K562 (cell line): ENCODE measurements at regions not wholly inside any gene's neighbourhood (a gene's known extent, or its start where the extent isn't known, plus 50 kb on each side); places are given as distances from the start of the nearest gene placed in this dataset.

ENCODE experiments used
- ATF4 ChIP-seq: fragments of 450-650 bp; formaldehyde crosslinking; IDR thresholded peaks from 2 replicates; pipeline ENCODE4 v1.4.0; 2022; ENCODE audit warnings: mild to moderate bottlenecking, moderate library complexity
- BRCA1 ChIP-seq, 2 experiments: fragments of 450-650 bp in 1 of 2; sonication (generic) in 1 of 2; formaldehyde crosslinking in 1 of 2; IDR thresholded peaks; 2 replicates each; pipeline versions ENCODE4 v1.5.0 to v1.6.1; 2017 to 2020; ENCODE audit warnings: mild to moderate bottlenecking in 1 of 2, missing genetic modification reagents in 1 of 2
- BRF1 ChIP-seq: IDR thresholded peaks from 3 replicates; pipeline ENCODE4 v1.6.1; 2011; ENCODE audit warnings: borderline replicate concordance, mild to moderate bottlenecking; ENCODE audit not compliant: insufficient read length; ENCODE audit errors: extremely low read depth
- CREB1 ChIP-seq, 2 experiments: sonication (generic) in 1 of 2; formaldehyde crosslinking in 1 of 2; IDR thresholded peaks; 2 replicates each; pipeline versions ENCODE4 v1.6.1 to v1.8.0; 2012 to 2022; ENCODE audit warnings: inconsistent platforms in 1 of 2, mild to moderate bottlenecking in 1 of 2, missing genetic modification reagents in 1 of 2, moderate library complexity in 1 of 2
- CSDE1 ChIP-seq, 2 experiments: fragments of 450-650 bp; IDR thresholded peaks; 2 replicates each; pipeline ENCODE4 v1.6.1; 2016; ENCODE audit warnings: mild to moderate bottlenecking in 1 of 2
- DPF2 ChIP-seq: fragments of 450-650 bp; IDR thresholded peaks from 2 replicates; pipeline ENCODE4 v1.6.1; 2016
- HDAC8 ChIP-seq: fragments of 450-650 bp; IDR thresholded peaks from 2 replicates; pipeline ENCODE4 v1.6.1; 2016; ENCODE audit warnings: mild to moderate bottlenecking, missing genetic modification characterization, moderate library complexity, missing compliant biosample characterization
- HMBOX1 ChIP-seq: sonication (generic); IDR thresholded peaks from 2 replicates; pipeline ENCODE4 v1.6.1; 2016
- KLF6 ChIP-seq: fragments of 250-450 bp; sonication (Bioruptor Pico); IDR thresholded peaks from 2 replicates; pipeline ENCODE4 v1.4.0; 2020; ENCODE audit warnings: mild to moderate bottlenecking, moderate library complexity, borderline replicate concordance
- NCOR1 ChIP-seq: fragments of 450-650 bp; IDR thresholded peaks from 2 replicates; pipeline ENCODE4 v1.6.1; 2016; ENCODE audit warnings: mild to moderate bottlenecking, moderate library complexity
- PCBP1 ChIP-seq: fragments of 200-400 bp; formaldehyde crosslinking; IDR thresholded peaks from 2 replicates; pipeline ENCODE4 v1.6.1; 2018; ENCODE audit warnings: mild to moderate bottlenecking, low read depth, low read length; ENCODE audit not compliant: poor library complexity, severe bottlenecking
- PML ChIP-seq: IDR thresholded peaks from 2 replicates; pipeline ENCODE4 v1.6.1; 2012; ENCODE audit warnings: low read length, inconsistent platforms
- POLR2AphosphoS5 ChIP-seq: IDR thresholded peaks from 2 replicates; pipeline ENCODE4 v1.6.1; 2011; ENCODE audit warnings: mild to moderate bottlenecking, low read depth, low read length, moderate library complexity; ENCODE audit not compliant: control insufficient read depth, insufficient read depth
- PTBP1 ChIP-seq: fragments of 200-400 bp; formaldehyde crosslinking; IDR thresholded peaks from 2 replicates; pipeline ENCODE4 v1.6.1; 2017; ENCODE audit warnings: low read depth, low read length
- TAL1 ChIP-seq: fragments of 450-650 bp; IDR thresholded peaks from 2 replicates; pipeline ENCODE4 v1.6.1; 2016; ENCODE audit warnings: mild to moderate bottlenecking
- TCF3 ChIP-seq: sonication (generic); formaldehyde crosslinking; IDR thresholded peaks from 2 replicates; pipeline ENCODE4 v1.4.0; 2020; ENCODE audit warnings: mild to moderate bottlenecking, missing genetic modification reagents
- TFAP4 ChIP-seq: sonication (generic); formaldehyde crosslinking; IDR thresholded peaks from 2 replicates; pipeline ENCODE4 v1.8.0; 2022; ENCODE audit warnings: missing genetic modification reagents, mild to moderate bottlenecking, moderate library complexity, borderline replicate concordance
- UBTF ChIP-seq, 2 experiments: IDR thresholded peaks; 2 replicates each; pipeline ENCODE4 v1.6.1; 2012; ENCODE audit warnings: improper control_type of control experiment in 2 of 2, low read depth in 2 of 2, low read length in 2 of 2, borderline replicate concordance in 1 of 2
- ZFP30 ChIP-seq: fragments of 250-450 bp; sonication (Bioruptor Pico); IDR thresholded peaks from 2 replicates; pipeline ENCODE4 v1.8.0; 2022; ENCODE audit warnings: moderate library complexity, mild to moderate bottlenecking, inconsistent platforms, borderline replicate concordance
- ZNF280B ChIP-seq: fragments of 250-450 bp; sonication (Bioruptor Pico); IDR thresholded peaks from 2 replicates; pipeline ENCODE4 v1.5.1; 2021; ENCODE audit warnings: mild to moderate bottlenecking
- ZNF586 ChIP-seq: fragments of 450-650 bp; formaldehyde crosslinking; conservative IDR thresholded peaks from 2 replicates; pipeline ENCODE4 v1.4.0; 2020; ENCODE audit warnings: mild to moderate bottlenecking, moderate library complexity

- TF ChIP-seq CREB1 (IDR thresholded peaks at IDR 0.05) (no peak), CREB1 (CRISPR knock-in tag; IDR thresholded peaks at IDR 0.05) (no peak), TCF3 (CRISPR knock-in tag) (peak; percentile 74), NCOR1 (peak; percentile 54), HDAC8 (tag) (no peak), CSDE1 (IDR thresholded peaks at IDR 0.05) (no peak), ZFP30 (no peak), ZNF280B (CRISPR knock-in tag) (no peak), ZNF586 (CRISPR knock-in tag) (no peak), UBTF (IDR thresholded peaks at IDR 0.05; ENCODE audit: borderline replicate concordance in 1 of 2, low read depth in 2 of 2, low read length in 2 of 2) (no peak), KLF6 (CRISPR knock-in tag) (no peak), DPF2 (peak; percentile 58), PML (peak; percentile 71; the same call in 1 of the 2 replicates), HMBOX1 (no peak), PCBP1 (no peak), PTBP1 (no peak), BRF1 (no peak), POLR2AphosphoS5 (peak; percentile 70; the same call in 1 of the 2 replicates), BRCA1 (IDR thresholded peaks at IDR 0.05) (no peak), BRCA1 (CRISPR knock-in tag; IDR thresholded peaks at IDR 0.05) (no peak), ATF4 (CRISPR knock-in tag) (no peak), TAL1 (peak; percentile 77), TFAP4 (CRISPR knock-in tag) (no peak)
Measured at GRCh38 chr12:123036466-123037285, 56.2 kb downstream of the ARL6IP4 start (continued).
